GM19023 (cell line): ENCODE measurements at regions not wholly inside any gene's neighbourhood (a gene's known extent, or its start where the extent isn't known, plus 50 kb on each side); places are given as distances from the start of the nearest gene placed in this dataset.
"Not testable (repeated sequence)": the region's sequence is repeated elsewhere in the genome, so short reads cannot be mapped to it uniquely, and the experiment has no call there.

Source experiments
- ATAC-seq: cut with Tn5 transposase; IDR thresholded peaks from one replicate; pipeline ENCODE4 v1.9.1; 2021; ENCODE audit warnings: mild to moderate bottlenecking, moderate library complexity; ENCODE audit not compliant: unreplicated experiment

DNA sequence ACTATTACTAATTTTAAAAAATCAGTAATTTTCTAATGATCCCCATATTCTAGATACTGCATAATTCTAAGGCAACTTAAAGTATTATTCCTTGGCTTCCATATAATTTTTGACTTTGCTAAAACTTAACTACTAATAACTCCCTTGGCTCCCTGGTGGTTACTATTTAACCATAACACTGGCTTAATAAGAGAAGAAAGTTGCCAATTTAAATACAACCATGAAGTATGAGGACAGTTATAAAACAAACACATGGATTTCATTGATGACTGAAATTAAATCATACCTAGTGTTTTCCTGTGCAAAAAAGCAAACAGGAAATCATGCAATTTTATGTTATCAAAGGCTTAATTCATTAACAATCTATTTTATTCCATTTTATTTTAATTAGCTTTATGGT lies 1073.9 kb downstream of the GRM8 start:
- ATAC-seq = no peak

DNA sequence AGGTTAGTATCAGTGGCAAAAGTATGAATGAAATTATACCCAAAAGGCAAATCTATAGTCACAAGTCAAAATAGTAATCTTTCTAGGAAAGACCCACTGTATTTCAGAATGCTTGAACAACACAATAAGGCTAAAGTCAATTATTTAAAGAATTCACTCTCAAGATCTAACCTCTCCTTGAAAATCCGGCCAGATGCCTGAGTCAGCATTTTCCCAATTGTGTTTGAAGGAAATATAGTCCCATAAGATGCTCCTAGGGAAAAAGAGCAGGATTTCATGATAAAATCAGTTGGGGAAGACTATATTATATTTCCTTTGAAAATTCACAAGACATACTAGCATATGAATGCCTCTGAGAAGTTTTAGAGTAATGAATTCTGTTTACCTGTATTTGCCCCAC lies 1075.0 kb downstream of the GRM8 start:
- no peak for ATAC-seq

DNA sequence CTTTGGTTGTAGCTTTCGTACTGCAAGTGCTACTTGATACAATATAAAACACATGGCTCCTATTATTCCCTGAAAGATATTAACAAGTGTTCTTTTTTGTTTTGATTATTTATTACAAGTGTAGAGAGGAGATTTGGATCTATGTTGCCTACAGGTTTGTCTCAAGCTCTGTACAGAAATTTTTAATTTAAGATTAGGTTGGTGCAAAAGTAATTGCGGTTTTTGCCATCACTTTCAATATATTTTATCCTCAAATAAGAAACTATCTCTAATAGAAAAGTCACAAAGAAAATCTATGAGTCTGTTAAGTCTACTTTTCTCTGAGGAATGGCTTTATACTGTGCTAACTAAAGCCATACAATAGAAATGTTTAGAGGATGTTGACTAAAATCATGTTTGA lies 1086.1 kb downstream of the GRM8 start:
- ATAC-seq = no peak

DNA sequence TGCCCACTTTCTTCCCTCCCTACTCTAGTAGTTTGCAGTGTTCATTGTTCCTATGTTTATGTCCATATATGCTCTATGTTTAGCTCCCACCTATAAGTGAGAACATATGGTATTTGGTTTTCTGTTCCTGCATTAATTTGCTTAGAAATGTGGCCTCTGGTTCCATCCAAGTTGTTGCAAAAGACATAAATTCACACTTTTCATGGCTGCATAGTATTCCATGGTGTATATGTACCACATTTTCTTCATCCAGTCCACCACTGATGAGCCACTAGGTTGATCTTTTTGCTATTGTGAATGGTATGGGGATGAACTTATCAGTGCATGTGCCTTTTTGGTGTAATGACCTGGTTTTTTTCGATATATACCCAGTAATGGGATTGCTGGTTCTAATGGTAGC lies 1089.1 kb downstream of the GRM8 start:
- no peak for ATAC-seq

DNA sequence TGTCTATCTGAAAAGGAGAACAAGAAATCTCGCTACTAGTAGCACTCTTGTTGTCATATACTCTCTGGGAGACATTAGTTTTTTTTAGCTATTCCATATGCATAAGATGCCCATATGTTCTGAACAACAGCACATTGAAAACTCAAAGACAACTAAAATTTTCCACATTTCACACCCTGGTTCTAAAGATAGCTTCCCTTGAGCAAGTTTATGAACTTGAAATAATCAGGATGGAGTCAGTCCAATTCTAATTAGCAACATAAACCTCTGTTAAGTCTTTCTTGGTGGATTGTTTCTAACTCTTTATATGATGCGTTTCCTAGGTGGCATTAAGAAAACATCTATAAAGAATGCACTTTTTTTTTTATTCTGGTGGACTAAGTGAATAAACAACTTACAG lies 1095.3 kb downstream of the GRM8 start:
- ATAC-seq = no peak

DNA sequence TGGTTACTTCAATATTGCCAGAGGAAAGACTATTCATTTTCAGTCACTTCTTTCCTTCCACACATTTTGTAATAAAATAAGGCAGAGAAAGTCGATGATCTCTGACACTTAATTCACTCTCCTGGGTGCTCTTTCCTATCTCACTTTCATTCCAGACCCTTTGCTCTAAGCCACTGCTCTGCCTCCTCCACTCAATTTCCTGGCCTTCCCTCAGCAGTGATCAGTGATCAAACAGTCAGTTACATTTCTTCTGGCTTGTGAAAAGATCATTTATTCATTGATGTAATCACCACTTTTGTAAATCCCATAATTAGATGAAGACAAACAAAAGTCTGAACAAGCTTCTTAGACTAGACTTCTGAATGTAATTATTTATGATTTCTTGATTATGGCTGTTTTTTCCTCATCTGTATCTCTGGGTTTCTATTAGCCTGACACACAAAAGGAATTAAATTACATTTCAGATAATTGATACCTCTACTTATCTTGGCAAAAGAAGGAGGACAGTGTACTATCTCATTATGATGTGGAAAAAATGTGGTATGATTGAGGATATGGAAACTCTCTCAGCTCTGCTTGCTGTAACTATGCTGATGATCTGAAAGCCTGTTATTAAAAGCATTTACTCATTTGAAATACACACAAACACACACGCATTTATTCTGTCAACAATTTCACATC lies 1102.3 kb downstream of the GRM8 start:
- no peak for ATAC-seq

DNA sequence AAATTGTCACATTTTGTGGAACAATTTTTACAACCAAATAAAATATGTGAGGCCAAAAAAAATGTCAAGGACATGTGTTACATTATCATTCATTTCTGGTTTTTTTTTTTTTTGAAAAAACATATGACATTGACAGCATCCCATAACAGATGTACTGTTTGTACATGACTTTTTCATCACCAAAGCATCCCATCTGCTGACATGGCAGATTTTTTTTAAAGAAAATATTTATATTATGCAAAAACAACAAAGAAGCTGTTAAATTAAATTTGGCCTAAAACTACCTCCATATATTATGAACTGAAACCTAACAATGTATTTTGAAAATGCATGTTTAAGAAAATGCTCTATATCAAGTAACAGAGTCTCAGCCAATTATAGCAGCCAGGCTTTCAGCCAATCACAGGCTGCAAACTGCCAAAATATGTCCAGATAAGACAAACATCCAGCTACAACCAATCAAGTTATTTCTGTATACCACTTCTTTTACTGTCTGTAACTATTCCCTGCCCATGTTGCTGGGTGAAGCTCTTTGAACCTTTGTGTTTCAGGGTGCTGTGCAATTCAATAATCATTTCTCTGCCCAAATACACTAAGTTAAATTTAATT lies 1111.8 kb downstream of the GRM8 start:
- no peak for ATAC-seq

DNA sequence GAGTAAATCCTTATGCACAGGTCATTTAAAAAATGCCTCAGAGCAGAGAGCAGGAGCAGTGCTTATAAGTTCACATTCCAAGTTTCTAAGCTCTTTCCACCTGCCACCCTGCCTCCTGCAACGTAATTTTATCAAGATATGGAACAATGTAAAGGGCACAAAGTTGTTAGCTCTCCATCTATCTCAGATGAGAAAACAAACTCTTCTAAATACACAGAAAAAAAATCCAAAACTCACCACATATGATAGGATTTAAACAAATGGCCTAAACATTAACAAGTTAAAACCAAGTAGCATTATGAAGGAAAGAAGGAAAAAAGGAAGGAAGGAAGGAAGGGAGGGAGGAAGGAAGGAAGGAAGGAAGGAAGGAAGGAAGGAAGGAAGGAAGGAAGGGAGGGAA lies 1132.8 kb downstream of the GRM8 start:
- ATAC-seq = no peak

DNA sequence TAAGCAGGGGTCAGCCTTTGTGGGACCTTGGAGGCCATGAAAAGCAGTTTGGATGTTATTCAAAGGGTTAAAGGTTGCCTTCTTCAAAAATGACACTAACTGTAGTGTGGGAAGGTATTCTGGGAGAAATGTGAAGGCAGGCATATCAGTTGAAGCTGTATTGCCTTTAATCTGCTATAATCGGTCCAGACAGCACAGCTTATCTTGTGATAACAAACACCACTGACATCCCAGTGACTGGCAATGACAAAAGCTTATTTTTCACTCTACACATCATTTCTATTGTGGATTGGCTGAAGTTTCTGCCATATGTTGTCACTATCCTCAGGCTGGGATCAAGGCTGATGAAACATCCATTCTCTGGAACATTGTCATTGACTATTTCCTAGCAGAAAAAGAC lies 1149.2 kb downstream of the GRM8 start:
- no peak for ATAC-seq

DNA sequence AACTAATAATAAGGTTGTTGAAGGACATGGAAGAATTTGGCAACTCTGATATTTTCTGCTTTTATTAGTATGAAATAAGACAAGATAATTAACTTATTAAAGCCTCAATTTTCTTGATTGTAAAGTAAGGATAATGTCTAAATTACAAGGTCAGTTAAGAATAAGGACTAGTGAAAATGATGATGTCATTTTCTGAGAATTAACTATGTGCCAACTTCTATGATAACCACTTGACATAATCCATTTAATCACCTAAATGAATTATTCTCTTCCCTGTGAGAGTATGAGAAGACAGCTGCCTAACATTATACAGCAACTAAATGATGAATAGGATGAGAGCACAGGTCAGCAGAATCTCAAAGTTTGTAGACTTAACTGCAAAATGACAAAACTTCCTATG lies 1153.4 kb upstream of the POT1 start:
- no peak for ATAC-seq

DNA sequence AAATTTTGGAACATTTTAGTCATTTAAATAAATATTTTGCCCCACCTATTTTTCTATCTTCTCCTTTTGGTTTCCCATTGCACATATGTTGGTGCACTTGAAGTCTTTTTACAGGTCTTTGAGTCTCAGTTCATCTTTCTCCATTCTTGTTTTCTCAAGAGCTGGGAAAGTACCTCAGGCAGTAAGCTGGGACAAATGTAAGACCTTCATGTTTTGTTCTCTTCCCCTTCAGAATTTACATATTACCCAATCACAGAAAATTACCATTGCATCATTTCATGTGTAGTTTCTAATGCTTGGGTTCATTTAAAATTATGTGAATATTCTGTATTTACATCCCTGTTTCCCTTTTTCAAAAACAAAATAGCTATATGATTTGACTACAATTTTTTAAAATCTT lies 1150.0 kb upstream of the POT1 start:
- ATAC-seq = peak; percentile 54

DNA sequence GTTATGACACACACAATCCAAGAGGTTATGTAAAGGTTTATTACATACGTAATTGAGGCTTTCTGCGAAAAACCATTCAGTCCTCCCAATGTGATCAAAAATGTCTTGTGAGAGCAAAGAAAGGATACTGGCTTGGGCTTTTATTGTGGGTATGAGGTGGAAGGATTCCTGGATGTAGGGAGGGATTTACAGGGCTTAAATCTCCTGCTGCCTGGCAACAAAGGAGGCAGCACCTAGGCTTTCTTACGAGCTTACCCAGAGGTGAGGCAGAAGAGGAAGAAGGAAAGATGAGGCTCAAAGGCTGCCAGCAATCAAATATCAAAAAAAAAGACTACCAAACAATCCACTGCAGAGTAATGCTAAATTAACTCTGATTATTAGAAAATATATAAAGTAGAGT lies 1149.5 kb upstream of the POT1 start:
- no peak for ATAC-seq

DNA sequence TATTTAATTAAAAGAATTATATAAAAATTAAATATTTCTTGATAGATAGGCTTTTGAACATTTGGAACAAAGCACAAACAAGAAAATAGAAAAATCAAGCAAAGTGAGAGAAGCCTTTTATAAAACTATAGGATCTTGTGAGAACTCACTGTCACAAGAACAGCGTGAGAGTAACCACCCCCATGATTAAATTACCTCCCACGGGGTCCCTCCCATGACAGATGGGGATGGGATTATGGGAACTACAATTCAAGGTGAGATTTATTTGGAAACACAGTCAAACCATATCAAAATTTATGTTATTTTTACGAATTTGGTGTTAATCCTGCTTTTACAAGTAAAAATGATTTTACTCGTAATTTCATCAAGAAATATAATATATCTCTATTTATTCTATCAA lies 1136.1 kb upstream of the POT1 start:
- ATAC-seq = no peak

DNA sequence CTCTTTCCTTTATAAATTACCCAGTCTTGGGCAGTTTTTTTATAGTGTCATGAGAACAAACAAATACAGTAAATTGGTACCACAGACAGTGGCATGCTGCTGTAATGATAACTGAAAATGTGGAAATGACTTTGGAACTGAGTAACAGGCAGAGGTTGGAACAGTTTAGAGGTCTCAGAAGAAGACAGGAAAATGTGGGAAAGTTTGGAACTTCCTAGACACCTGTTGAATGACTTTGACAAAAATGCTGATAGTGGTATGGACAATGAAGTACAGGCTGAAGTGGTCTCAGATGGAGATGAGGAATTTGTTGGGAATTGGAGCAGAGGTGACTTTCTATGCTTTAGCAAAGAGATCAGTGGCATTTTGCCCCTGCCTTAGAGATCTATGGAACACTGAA lies 1128.4 kb upstream of the POT1 start:
- no peak for ATAC-seq

DNA sequence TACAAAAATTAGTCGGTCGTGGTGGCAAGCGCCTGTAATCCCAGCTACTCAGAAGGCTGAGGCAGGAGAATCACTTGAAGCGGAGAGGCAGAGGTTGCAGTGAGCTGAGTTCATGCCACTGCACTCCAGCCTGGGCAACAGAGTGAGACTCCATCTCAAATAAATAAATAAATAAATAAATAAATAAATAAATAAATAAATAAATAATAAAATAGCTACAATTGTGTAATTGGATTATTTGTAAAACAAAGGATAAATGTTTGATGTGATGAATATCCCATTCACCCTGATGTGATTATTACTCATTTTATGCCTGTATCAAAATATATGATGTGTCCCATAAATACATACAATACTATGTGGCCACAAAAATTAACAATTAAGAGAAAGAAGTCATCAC lies 1127.0 kb upstream of the POT1 start:
- not testable (repeated sequence) for ATAC-seq

DNA sequence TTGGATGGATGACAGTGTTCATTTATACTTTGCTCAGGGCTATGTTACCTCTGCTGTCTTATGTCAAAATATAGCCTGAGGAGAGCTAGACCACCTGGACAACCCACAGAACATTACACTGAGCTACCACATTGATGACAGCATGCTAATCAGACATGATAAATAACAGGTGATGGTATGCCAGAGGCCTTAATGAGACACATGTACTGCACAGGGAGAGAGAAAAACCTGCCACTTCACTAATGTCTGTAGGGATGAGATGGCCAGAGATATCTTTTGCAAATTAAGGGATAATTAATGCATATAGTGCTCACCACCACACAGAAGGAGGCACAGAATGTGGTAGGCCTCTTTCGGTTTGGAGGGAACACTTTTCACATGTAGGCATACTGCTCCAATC lies 1122.6 kb upstream of the POT1 start:
- ATAC-seq = no peak

DNA sequence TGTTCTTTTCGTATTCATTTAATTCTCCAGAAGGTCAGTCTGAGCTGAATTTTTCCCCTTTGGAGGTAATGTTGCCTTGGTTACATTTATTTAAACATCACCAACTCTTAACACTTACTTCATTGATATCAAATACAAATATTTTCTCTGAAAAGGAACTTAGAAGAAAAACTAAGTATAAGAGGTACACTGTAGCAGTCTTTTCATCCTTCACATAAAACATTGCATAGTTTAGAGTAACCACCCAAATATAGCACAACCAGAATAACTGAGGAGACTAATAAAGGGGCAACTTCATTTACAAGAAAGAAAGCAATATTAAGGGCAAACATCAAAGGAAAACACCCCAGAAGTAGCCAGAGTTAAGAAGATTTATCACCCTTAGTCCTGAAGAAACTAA lies 1115.0 kb upstream of the POT1 start:
- ATAC-seq = no peak

DNA sequence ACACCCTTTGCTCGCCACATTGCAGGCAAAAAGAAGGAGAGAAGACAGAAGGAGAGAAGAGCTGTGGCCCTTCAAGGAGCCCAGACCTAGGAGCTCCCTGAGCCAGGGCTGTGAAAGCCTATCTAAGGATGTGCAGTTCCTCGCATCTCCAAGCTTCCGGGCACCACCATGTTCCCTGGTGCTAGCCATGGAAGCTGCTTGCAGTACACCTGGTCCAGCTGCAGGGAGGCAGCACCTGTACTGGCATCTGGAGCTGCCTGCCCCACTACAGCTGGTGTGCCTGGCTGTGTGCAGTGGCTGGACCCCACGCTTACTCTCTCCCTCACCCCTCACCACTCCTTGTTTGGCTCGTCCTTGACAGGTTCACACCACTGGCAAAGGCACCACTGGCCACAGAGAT lies 1111.8 kb upstream of the POT1 start:
- no peak for ATAC-seq

DNA sequence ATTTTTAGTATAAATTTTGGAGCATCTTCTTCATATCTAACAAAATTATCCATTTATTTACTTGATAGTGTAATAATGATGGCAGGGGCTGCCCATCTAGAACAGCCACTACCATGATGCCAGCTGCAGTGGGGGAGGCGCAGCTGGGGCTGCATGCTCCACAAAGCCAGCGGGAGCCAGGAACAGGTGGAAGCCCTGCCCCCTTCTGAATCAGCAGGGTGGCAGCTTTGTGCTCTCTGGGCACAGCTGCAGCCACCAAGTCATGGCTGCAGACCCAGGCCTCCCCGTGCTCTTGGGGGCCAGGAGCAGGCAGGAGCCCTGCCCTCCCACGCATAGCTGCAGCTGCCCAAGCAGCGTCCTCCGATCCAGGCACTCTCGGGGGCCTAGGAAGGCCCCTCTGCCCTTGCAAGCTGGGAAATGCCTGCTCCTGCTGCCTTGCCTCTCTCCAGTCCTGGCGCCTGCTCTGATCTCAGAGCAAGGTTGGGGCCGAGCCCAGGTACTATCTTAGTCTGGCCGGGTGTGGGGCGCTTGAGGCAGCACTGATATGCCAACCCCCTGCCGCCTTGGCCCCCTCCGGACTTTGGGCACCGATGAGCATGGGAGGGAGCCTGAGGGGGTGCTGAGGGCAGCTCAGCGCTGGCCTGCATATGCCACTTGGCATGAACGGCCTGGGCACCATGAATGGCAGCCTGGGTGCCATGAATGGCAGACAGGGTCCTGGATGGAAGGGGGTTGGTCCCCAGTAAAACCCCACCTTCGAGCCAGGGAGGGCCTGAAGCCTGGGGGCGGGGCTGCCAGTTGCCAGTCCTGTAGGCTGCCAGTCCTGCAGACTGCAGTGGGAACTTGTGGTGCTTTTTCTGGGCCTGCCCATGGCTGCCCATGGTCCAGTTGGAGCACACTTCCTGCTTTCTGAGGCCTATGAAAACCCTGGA lies 1110.8 kb upstream of the POT1 start:
- no peak for ATAC-seq

DNA sequence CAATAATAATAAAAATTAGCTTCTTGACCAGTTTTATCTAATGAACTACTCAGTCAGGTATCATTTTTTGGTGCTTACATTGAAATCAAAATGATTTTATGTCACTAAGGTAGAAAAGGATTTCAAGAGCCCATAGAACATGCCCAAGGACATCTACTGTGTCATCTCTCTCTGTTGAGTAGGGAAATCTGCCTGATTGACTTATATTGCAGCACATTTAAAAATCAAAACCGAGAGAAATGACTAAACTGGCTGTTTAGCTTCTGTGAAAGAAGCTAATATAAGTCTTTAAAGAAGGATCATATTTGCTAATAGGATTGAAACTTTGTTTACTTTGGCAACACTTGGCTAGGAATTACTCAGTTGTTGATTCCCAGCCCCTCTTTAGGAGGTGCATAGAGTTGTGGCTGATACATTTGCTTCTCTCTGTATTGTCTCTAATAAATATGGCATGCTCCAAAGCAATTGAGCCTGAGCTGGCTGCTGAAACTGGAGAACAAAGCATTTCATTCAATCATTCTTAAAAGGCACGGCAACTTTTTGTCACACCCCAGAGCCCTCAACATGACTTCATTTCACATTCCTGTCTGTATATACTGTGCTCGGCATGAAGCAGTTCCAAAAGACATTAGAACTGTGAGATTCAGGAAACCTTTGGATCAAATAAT lies 1096.9 kb upstream of the POT1 start:
- ATAC-seq = no peak

DNA sequence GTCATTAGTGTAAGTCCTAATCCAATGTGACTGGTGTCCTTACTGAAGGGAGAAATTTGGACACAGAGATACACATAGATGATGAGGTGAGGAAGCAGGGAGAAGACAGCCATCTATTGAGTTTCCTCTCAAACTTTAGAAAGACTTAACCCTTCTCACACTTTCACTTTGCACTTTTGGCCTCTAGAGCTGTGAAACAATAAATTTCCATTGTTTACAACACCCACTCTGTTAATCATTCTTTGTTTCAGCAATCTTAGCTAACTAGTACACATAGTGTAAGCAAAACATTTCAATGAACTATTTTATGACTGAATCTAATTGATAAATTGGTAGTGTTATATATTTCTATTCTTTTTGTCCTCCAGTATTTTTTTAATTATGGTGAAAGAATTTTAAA lies 1092.8 kb upstream of the POT1 start:
- ATAC-seq = no peak

DNA sequence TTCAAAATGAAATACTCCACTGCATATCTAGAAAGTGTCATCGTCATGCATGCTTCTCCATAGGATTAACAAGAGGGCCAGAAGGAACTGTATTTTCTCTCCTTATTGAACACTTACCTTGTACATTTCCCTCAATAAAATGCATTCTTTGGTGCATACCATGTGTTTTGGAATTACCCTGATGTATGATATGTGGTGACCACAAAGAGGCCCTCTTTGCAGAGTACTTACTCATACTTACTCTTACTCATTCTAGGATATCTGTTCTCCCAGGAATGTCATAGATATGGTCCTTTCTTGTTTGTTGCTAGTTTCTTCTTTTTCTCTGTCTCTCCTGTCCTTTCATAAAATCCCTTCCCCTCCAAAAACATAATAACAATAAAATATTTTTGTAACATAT lies 1087.1 kb upstream of the POT1 start:
- ATAC-seq = no peak
